DMS79 (cell line): ENCODE measurements at regions not wholly inside any gene's neighbourhood (a gene's known extent, or its start where the extent isn't known, plus 50 kb on each side); places are given as distances from the start of the nearest gene placed in this dataset.

Experiments used
- DNase-seq: peaks from one replicate; lab custom pipeline; 2025; lab: John Stamatoyannopoulos, UW

DNA sequence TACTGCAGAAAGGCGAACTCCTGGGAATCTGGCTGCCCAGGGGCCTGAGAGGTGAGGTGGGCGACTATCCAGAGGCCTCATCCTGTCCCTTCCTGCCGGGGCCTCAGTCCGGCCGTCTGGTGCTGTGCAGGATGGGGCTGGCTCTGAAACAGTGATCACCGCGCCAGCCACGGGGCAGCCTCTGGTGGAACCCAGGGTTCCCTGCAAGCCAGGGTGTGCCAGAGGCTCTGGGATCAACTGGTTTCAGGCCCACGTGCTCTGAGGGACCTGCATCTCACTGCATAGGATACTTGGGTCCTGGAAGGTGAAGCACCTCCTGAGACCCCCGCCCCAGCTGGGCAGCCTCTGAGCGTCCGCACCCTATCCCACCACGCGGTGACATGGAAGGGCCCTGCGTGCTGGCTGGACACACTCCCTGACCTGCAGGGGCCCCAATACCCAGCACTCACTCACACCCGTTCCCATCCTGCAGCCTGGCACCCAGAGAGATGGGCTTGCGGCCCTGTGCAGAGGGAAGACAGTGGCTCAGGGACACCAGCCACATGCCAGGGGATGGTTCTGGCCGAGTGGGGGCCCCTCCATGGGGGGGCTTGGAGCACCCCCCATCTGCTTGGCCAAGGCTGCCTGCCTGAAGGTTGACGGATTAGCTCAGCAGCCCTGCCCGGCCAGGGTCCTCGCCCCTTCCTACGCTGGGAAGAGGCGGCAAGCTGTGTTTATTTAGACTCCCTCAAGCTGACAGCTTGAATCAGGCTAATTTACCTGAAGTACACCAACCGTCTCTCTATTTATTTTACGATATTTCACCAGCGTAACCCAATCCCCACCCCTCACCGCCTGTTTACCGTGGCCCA lies 64.3 kb upstream of the TTC34 start:
- peak; percentile 61 for DNase-seq

DNA sequence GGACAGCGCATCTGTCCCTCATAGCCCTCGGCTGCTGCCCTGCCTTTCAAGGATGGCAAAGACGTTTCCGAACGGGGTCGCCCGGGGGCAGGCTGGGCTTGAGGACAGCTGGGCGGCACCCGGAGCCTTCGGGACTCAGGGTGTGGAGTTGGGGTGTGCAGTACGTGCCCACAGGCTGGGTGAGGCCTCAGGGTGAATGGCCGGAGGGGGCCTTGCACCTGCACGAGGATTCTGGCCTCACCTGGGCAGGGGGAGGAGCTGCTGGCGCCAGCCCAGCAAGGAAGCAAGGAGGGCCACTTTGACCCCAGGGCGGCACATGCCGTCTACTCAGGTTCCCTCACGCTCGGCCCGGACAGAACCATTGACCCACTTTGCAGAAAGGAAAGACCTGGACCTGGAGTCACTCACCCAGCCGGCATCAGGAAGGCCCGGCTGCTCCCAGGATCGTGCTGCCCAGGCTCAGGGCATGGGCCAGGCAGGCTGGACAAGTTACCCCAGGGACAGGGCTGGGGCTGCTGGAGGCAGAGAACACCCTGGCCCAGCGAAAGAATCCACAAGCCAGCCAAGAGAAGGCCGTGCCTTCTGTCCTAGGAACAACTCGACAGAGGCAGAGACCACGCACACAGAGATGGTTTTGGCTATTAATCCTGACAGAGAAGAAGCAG lies 65.1 kb upstream of the TTC34 start:
- DNase-seq: no peak

DNA sequence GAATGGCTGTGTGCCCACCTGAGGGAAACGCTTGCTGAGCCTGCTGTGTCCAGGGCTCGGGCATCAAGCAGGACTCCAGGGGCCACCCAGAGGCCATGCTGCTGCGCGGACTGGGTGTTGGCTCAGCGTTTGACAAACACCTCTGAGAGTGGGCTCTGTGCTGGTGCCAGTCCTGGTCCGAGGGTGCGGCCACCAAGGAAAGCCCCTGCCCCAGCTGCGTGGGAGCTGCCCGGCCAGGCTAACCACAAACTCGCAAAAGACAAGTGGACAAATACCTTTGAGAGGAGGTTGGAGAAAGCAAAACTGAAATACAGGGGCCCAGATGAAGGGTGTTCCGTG lies 65.6 kb upstream of the TTC34 start:
- no peak for DNase-seq

DNA sequence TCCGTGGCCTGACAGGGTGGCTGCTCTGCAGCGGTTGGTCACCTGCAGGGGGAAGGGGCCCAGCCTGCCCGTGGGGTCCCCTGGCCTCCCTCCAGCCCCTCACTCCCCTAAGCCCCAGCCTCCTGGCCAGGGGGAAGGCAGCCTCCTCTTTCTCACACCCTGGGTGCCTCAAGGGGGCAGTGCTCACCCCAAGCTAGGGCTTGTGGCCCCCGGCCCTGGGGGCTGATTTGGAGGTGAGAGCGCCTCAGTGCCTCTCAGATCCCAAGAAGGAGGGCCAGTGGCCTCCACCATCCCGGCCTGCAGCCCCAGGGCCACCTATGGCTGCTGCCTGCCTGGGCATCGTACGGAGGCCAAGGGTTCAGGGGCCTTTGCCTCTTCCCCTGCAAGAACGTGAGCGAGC lies 66.4 kb upstream of the TTC34 start:
- no peak for DNase-seq

DNA sequence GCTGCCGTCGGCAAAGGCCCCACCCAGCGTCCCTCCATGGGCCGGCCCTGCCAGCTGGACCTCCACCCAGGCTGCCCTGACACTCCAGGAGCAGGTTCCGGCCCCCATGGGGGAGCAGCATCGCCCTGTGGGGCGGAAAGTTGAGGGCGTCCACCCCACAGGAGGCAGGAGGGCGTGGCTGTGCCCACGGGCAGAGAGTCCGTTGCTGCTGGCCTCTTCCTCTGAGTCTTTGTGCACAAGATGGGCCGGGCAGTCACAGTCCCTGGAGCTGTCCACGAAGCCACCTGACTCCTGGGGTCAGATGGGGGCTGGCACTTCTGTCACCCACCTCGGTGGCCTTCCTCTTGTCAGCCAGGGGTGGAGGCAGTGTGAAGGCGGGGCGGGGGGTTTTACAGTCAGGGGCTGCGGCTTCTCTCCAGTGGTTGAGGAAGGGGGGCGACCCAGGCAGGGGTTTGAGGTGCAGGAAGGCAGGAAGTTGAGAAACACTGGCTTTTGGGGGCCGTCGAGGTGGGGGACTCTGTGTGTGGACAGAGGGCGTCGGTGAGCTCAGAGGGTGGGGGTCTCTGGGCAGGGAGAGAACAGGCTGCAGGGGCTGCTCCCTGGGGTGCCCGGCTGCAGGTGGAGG lies 67.2 kb upstream of the TTC34 start:
- no peak for DNase-seq

DNA sequence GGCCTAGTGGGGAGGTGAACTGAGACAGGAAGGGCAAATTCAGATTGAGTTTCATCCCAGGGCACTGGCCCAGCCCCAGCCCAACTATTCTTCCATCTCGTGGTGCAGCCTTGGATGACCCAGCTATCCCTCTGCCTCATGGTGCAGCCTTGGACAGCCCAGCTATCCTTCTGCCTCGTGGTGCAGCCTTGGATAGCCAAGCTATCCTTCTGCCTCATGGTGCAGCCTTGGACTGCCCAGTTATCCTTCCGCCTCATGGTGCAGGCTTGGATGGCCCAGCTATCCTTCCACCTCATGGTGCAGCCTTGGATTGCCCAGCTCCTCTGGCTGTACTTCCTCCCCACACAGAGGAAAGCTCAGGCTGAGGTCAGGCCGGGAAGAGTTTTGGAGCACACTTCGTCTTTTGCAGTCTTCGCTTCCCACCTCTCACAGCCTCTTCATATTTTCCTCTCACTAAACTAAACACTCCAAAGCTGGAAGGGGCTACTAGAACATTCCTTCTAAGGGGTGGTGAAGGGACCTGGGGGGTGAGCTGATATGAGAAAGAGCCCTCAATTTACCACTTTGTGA lies 69.8 kb upstream of the TTC34 start:
- no peak for DNase-seq

DNA sequence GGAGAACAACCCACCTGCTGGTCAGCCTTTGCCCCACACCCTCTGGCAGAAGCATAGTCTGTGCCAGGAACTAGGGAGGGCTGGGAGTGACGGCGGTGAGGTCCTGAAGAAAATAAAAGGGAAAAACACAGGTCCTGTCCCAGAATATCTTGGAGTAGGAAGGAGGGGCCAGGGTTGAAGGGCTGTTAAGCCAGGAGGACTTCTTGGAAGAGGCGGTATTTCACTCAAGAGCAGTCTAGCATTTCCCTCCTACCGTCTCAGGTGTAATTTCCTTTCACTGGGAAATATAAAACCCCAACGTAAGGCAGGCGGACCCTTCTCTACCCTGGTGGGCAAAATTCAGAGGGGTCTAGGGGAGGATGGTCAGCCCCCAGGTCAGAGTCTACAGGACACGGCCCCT lies 72.7 kb upstream of the TTC34 start:
- no peak for DNase-seq

DNA sequence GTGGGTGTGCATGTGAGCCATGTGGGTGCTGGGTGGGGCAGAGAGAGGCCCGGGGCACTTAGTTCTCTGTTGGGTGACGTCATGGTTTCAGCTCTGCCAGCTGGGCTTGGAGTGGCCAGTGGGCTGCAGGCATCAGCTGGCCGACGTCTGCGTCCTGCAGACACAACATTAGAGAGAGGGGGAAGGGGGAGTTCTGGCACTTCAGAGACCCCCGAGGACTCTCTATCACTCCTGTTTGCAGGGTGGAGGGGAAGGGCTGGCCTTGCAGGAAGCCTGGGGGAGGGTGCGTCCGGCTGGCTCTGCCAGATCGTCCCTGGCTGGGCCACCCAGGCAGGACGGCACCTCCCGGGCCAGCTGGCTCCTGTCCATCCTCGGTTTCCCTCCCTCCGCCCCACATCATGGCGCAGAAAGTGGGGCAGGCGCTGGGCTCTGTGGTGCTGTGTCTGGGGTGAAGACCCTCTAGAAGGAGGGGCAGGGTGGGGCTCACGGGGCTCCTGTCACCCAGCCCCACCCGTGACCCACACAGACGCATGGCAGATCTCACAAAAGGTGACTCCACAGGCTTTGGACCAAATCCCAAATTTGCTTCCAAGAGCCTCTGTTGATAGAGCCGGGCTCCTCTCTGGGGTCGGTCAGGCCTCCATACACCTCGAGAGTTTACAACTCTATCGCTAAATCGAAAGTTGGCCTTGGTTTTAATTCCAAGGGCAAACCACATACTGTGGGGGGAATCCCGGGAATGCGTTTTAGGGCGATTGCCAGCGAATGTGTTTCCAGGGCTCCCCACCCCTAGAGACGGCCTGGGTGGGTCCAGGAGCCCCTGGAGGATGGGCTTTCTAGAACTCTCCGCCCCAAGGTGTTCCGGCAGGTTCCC lies 73.4 kb upstream of the TTC34 start:
- no peak for DNase-seq

DNA sequence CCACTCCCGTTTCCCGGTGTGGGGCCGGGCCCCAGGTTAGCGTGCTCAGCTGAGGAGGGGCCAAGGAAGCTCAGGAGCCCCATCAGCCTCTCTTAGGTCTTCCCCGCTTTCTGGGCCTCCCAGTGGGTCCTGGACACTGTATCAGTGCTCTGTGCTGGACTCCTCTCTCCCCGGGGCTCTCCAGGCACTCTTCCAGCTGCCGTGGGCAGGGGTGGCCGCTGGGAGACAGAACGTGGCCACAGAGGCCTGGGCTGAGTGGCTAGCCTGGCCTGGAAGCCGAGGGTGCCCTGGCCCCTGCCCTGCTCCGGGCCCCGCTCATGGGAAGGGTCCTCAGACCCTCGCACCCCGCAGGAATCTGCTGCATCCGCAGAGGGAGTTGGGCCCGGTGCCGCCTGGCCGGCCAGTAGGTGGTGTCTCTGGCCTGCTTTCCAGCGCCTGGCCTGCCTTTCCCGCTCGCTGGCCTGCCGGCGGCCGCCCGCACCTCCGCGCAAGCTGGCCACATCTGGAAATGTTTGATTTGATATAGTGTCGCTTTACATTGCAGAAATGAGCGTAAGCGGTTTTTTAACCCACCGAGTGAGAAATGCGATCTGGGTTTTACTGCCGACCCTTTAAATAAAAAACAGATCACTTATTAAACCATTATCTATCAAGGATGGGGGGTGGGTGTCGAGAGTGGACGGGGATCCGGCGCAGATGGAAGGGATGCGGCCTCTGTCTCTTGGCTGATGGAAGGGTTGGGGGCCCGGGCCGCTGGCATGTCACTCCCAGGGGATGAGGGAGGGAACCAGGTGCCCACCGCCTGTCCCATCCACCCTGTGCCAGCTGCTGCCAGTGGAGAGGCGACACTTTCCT lies 74.4 kb upstream of the TTC34 start:
- no peak for DNase-seq

DNA sequence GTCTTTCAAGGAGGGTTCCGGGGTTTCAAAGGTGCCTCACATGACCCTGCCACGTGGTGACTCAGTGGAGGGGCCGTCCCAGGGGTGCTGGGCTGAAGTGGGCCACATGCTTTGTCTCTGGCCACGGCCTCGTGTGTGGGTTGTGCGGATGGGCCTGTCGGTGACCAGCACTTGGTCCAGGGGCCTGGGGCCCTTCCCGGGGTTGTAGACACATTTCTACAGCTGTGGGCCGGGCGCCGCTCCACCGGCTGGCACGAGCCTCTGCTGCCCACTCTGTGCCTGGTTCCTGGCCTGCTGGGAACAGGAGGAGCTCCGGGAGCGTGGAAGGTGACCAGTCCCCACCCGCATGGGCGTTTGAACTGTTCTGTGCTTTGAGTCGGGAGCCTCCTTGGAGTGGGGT lies 75.4 kb upstream of the TTC34 start:
- no peak for DNase-seq

DNA sequence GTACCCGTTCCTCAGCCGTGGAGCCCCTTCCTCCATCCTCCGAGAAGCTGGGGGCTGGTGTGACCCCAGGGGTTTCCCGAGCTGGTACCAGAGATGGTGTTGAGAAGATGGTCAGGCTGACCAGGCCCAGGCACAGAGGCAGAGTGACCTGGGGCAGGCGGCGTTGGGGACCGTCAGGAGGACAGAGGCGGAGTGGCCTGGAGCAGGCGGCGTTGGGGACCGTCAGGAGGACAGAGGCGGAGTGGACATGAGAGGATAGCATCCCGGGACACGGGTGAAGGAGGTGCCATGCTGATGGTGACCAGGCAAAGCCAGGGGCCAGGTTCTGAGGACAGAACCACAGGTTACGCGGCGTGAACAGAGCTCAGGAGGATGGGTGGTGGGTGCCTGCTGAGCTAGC lies 75.9 kb upstream of the TTC34 start:
- no peak for DNase-seq

DNA sequence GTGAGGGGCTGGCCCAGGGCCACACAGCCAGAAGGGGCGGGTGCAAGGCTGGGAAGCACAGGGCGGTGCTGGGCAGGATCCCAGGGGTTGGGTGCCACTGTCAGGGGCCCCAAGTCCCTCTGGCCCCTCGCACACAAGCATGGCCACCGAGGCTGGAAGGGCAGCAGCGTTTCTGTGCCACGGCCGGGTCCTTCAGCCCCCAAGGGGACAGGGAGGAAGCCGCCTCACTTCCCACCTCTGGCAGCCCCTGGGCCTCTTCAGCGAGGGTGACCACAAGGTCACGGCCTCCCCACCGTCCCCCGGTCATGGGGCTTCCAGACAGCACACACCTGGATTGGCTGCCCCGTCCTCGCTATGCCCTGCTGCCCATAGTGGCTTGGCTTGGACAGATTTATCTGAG lies 77.1 kb upstream of the TTC34 start:
- no peak for DNase-seq

DNA sequence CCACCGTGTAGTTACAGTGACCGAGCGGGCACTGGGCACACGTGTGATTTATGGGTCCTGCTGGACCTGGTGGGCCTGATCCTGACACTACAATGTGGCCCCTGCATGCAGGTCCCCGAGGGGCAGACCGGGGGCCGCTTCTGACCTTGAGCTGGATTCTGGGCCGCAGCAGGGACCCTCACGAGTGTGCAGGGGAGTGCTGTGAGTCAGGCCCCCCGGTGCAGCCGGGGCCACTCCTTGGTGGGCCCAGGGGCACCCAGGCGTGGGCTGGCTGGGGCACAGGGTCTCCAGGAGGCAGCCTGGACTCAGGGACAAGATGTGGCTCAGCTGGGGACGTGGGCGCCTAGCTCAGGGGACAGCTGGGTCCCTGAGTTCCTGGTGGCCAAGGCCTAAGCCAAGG lies 77.5 kb upstream of the TTC34 start:
- DNase-seq: no peak

DNA sequence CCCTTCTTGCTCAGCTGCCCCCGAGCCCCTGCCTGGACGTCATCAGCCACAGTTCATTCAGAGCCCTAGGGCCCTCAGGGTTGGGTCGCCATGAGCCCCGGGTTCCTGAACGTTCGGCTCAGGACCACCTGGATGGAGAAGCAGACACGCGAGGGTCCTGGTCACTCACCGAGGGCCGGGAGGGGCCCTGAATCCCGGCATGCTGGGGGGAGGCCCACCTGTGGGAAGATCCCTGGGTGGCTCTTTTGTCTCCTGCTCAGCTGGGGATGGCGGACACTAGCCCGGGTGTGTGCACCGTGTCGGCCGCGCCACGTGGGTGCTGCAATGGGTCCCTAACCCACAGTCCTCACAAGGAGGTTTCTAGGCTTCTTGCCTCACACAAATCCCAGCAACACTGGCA lies 78.1 kb upstream of the TTC34 start:
- no peak for DNase-seq

DNA sequence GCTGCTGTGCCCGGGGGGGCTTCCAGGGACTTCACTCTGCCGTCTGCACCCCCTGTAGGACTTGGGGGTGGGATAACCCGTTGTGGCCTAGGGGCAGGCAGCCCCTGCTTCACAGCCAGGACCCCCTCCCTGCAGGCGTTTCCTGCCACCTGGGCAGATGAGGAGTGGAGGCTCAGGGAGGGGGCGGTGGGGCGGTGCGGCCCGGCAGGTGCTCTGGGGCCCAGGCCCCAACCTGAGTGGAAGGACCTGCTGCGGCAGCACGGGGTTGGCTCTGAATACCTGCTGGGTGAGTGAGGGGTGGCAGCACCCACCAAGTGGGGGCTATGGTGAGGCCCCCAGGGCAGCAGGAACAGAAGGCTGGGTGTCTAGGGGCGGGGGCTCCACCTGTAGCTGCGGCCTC lies 78.6 kb upstream of the TTC34 start:
- no peak for DNase-seq

DNA sequence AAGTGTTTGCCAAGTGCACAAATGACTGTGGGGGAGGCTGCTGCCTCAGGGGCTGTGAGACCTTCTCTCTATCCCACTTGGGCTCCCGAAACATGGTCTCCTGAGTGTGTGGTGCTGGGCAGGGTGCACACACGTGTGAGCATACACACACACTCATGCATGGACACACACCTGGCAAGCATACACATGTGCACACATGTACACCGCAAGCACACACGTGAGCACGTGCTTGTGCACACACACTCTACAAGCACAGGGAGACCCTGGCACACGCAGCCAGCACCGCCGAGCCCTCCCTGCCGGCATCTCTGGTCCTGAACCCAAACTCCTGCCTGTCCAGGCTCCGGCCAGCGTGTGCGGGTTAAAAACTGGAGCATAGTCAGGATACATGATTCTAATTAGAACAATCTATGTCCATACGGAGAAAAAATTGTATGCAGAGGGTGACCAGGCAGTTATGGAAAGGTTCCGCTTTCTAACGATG lies 79.4 kb upstream of the TTC34 start:
- no peak for DNase-seq

DNA sequence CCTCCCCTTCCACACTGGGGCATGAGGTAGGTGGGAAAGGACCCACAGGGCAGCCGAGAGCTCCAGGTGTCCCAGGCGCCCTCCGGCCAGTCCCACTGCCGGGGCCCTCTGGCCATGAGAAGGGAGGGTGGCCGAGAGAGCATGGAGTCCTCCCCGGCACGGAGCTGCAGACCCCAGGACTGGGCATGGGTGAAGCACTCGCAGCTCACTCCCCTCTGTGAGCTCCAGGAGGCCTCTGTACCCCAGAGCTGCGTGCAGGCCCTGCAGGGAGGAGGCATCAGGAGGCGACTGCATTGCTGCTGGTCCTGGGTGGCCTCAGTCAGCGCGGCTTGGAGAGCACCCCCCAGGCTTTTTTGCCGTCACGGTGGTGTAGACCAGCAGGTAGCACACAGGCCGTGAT lies 80.1 kb upstream of the TTC34 start:
- no peak for DNase-seq

DNA sequence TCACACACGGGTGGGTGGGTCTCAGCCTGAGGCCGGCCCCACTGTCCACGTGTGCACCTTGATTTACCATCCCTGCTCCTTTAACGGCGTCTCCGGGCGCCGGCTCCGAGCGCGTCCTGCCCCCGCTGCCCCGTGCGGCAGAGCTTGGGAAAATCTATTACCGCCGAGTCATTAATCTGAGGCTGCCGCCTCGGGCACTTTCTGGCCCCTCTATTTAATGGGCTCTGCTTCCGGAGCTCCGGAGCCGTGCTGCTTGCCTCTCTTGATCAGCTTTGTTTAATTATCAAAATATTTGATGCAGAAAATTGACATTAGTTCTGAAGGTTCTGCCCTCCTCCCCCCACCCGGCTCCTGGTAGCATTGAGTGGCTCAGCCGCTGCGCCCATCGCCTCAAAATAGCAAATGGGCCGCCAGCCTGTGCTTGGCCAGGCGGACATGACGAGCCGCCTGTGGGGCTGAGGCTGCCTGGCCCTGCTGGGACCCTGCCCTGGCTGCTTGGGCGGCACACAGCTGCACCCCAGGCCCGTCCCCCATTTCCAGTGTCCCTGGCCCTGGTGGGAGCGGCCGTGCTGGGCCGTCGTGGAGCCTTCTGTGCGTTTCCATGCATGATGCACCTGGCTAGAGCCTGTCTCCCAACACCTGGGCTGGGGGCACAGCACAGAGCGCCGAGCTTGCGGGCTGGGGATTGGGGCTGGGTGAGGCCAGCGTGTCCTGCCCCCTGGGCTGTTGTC lies 81.6 kb upstream of the TTC34 start:
- DNase-seq: no peak

DNA sequence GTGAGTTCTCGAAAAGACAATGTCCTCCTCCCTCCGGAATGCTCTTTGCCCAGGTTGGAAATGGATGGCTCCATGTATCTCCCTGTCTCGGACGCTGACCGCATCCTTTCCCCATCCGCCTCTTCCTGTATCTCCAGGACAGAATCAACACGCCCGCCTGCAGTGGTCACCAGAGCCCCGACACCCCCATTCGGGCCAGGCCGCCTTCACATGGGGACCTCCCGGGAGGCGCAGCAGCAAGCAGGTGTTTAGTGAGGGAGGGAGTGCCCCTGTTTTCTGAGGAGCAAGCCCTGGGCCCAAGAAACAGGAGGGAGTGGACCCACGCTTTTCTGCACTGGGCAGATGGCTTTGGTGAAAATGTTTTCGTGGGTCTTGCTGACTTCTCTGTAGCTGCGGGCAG lies 83.5 kb upstream of the TTC34 start:
- DNase-seq: no peak

DNA sequence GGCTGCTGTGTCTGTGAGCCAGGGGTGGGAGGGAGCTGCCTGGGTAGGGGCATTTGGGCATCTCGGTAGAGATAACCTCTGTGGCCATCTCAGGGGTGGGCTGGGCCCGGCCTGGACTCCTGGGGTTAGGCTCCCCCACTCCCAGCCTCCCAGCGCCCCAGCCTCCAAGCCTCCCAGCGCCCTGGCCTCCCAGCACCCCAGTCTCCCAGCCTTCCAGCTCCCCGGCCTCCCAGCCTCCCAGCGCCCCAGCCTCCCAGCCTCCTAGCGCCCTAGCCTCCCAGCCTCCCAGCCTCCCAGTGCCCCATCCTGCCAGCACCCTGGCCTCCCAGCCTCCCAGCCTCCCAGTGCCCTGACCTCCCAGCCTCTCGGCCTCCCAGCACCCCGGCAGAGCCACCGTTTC lies 85.1 kb upstream of the TTC34 start:
- no peak for DNase-seq
